GM21576 (cell line): ENCODE measurements at regions not wholly inside any gene's neighbourhood (a gene's known extent, or its start where the extent isn't known, plus 50 kb on each side); places are given as distances from the start of the nearest gene placed in this dataset.
"Not testable (repeated sequence)": the region's sequence is repeated elsewhere in the genome, so short reads cannot be mapped to it uniquely, and the experiment has no call there.

Source experiments
- ATAC-seq: cut with Tn5 transposase; IDR thresholded peaks from one replicate; pipeline ENCODE4 v1.9.1; 2021; ENCODE audit warnings: mild to moderate bottlenecking, moderate library complexity; ENCODE audit not compliant: unreplicated experiment

- no peak for ATAC-seq
These were observed 179.2 kb upstream of the PROK2 start for GRCh38 chr3:71964170-71964569.

- no peak for ATAC-seq
These were observed 177.8 kb upstream of the PROK2 start for GRCh38 chr3:71962561-71963240.

- no peak for ATAC-seq
These were observed 176.9 kb upstream of the PROK2 start for GRCh38 chr3:71961891-71962290.

- ATAC-seq = no peak
These were observed 176.4 kb upstream of the PROK2 start for GRCh38 chr3:71961378-71961777.

GRCh38 chr3:71958533-71958932, 173.6 kb upstream of the PROK2 start:
- ATAC-seq = peak; percentile 51

GRCh38 chr3:71956716-71957115, 171.8 kb upstream of the PROK2 start:
- ATAC-seq = no peak

- no peak for ATAC-seq
These were observed 171.1 kb upstream of the PROK2 start for GRCh38 chr3:71956069-71956340.

- ATAC-seq = peak; percentile 39
These were observed 170.5 kb upstream of the PROK2 start for GRCh38 chr3:71955240-71956068.

GRCh38 chr3:71951842-71952241, 166.9 kb upstream of the PROK2 start:
- no peak for ATAC-seq

GRCh38 chr3:71951361-71951760, 166.4 kb upstream of the PROK2 start:
- ATAC-seq = no peak

- no peak for ATAC-seq
These were observed 164.5 kb upstream of the PROK2 start for GRCh38 chr3:71949442-71949841.

- no peak for ATAC-seq
These were observed 159.6 kb upstream of the PROK2 start for GRCh38 chr3:71944482-71945065.

GRCh38 chr3:71942432-71943187, 157.7 kb upstream of the PROK2 start:
- no peak for ATAC-seq

GRCh38 chr3:71940486-71940885, 155.5 kb upstream of the PROK2 start:
- ATAC-seq = no peak

- not testable (repeated sequence) for ATAC-seq
These were observed 153.1 kb upstream of the PROK2 start for GRCh38 chr3:71938081-71938480.

GRCh38 chr3:71936681-71937080, 151.7 kb upstream of the PROK2 start:
- no peak for ATAC-seq

GRCh38 chr3:71934520-71935270, 149.7 kb upstream of the PROK2 start:
- ATAC-seq = no peak

GRCh38 chr3:71931922-71932321, 147.0 kb upstream of the PROK2 start:
- ATAC-seq = no peak

GRCh38 chr3:71930056-71930991, 145.4 kb upstream of the PROK2 start:
- ATAC-seq = no peak

- ATAC-seq = no peak
These were observed 143.3 kb upstream of the PROK2 start for GRCh38 chr3:71928212-71928611.
